HG02885 (cell line): ENCODE measurements at regions not wholly inside any gene's neighbourhood (a gene's known extent, or its start where the extent isn't known, plus 50 kb on each side); places are given as distances from the start of the nearest gene placed in this dataset.
"Not testable (repeated sequence)": the region's sequence is repeated elsewhere in the genome, so short reads cannot be mapped to it uniquely, and the experiment has no call there.

ENCODE experiments used
- ATAC-seq: cut with Tn5 transposase; IDR thresholded peaks from one replicate; pipeline ENCODE4 v1.9.1; 2021; ENCODE audit warnings: mild to moderate bottlenecking; ENCODE audit not compliant: unreplicated experiment, poor library complexity

- no peak for ATAC-seq
These were observed 1012.5 kb upstream of the LCORL start for GRCh38 chr4:19033816-19034733.

GRCh38 chr4:19030536-19030935 is 1009.0 kb upstream of the LCORL start:
- no peak for ATAC-seq

- no peak for ATAC-seq
These were observed 1008.5 kb upstream of the LCORL start for GRCh38 chr4:19030048-19030447.

GRCh38 chr4:19026281-19026680 is 1004.7 kb upstream of the LCORL start:
- no peak for ATAC-seq

- ATAC-seq = no peak
These were observed 1003.5 kb upstream of the LCORL start for GRCh38 chr4:19025031-19025430.

- no peak for ATAC-seq
These were observed 1002.5 kb upstream of the LCORL start for GRCh38 chr4:19024047-19024446.

- ATAC-seq = no peak
These were observed 1000.1 kb upstream of the LCORL start for GRCh38 chr4:19021617-19022016.

GRCh38 chr4:19016550-19016949 is 995.0 kb upstream of the LCORL start:
- not testable (repeated sequence) for ATAC-seq

- no peak for ATAC-seq
These were observed 993.0 kb upstream of the LCORL start for GRCh38 chr4:19014594-19014993.

- no peak for ATAC-seq
These were observed 989.2 kb upstream of the LCORL start for GRCh38 chr4:19010761-19011160.

- no peak for ATAC-seq
These were observed 988.3 kb upstream of the LCORL start for GRCh38 chr4:19009881-19010280.

GRCh38 chr4:19005211-19005610 is 983.7 kb upstream of the LCORL start:
- no peak for ATAC-seq

GRCh38 chr4:19002170-19002569 is 980.6 kb upstream of the LCORL start:
- ATAC-seq = no peak

GRCh38 chr4:18999595-18999994 is 978.0 kb upstream of the LCORL start:
- ATAC-seq = no peak

- peak; percentile 16 for ATAC-seq
These were observed 959.7 kb upstream of the LCORL start for GRCh38 chr4:18981234-18981615.

GRCh38 chr4:18980516-18981233 is 959.1 kb upstream of the LCORL start:
- peak; percentile 89 for ATAC-seq

GRCh38 chr4:18976884-18977283 is 955.3 kb upstream of the LCORL start:
- no peak for ATAC-seq

- ATAC-seq = no peak
These were observed 954.6 kb upstream of the LCORL start for GRCh38 chr4:18975916-18976808.

GRCh38 chr4:18973296-18973695 is 951.7 kb upstream of the LCORL start:
- ATAC-seq = no peak

- no peak for ATAC-seq
These were observed 940.3 kb upstream of the LCORL start for GRCh38 chr4:18961879-18962278.

GRCh38 chr4:18961266-18961665 is 939.7 kb upstream of the LCORL start:
- no peak for ATAC-seq
